IPS-NIHi7 (cell line): ENCODE measurements at regions not wholly inside any gene's neighbourhood (a gene's known extent, or its start where the extent isn't known, plus 50 kb on each side); places are given as distances from the start of the nearest gene placed in this dataset.
A peak's percentile ranks its signal among the peaks of the same experiment; 100 is the strongest.

Experiments used
- DNase-seq: peaks from one replicate; pipeline ENCODE4 v3.0.0; 2012; ENCODE audit warnings: mixed read lengths; ENCODE audit errors: extremely low spot score

DNA sequence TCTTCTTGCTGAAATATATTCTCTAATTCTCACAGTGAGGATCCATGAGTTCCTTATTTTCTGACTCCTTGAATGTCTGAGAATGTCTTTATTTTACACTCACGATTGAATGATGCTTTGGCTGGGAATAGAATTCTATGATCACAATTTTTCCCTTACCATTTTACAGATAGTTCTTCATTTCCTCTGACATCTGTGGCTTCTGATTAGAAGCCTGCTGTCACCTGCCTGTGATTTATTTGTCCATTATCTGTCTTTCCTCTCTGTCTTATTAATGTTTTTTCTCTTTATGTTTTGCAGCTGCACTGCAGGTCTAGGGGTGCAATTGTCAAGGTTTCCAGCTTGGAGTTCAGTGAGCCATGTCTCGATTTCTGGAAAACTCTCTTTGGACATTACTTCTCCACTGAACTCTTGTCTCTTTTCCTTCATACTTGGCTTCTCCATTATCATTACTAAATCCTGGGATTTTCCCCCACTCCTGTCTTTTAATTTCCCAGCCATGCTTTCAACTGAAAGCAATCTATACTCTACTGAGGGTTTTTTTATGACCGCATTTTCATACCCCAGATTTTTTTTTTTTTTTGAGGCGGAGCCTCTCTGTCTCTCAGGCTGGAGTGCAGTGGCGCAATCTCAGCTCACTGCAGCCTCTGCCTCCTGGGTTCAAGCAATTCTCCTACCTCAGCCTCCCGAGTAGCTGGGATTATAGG is 85.8 kb upstream of the PRNP start:
- no peak for DNase-seq

DNA sequence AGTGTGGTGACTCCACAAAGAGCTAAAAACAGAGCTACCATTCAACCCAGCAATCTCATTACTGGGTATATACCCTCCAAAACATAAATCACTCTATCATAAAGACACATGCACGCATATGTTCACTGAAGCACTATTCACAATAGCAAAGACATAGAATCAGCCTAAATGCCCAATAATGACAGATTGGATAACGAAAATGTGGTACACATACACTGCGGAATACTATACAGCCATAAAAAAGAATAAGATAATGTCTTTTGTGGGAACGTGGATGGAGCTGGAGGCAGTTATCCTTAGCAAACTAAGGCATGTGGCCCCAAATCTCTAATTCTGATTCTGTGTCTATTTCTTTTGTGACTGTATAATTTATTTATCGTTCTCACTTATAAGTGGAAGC is 89.0 kb upstream of the PRNP start:
- no peak for DNase-seq

DNA sequence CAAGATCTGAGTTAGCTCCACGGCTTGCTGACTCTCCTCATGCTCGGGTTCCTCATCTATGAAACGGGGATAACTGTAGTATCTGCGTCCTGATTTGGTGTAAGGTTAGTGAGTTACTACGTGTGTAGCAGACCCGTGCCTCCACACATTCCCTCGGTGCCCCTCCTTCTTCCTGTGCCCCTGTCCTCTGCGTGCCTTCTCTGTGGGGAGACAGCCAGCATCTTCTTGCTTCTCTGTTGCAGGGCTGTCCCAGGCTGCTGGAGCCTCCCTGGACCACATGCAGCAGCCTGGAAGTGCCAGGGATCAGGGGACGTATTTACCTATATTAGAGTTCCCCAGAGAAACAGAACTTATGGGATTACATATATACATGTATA is 93.1 kb upstream of the PRNP start:
- no peak for DNase-seq

DNA sequence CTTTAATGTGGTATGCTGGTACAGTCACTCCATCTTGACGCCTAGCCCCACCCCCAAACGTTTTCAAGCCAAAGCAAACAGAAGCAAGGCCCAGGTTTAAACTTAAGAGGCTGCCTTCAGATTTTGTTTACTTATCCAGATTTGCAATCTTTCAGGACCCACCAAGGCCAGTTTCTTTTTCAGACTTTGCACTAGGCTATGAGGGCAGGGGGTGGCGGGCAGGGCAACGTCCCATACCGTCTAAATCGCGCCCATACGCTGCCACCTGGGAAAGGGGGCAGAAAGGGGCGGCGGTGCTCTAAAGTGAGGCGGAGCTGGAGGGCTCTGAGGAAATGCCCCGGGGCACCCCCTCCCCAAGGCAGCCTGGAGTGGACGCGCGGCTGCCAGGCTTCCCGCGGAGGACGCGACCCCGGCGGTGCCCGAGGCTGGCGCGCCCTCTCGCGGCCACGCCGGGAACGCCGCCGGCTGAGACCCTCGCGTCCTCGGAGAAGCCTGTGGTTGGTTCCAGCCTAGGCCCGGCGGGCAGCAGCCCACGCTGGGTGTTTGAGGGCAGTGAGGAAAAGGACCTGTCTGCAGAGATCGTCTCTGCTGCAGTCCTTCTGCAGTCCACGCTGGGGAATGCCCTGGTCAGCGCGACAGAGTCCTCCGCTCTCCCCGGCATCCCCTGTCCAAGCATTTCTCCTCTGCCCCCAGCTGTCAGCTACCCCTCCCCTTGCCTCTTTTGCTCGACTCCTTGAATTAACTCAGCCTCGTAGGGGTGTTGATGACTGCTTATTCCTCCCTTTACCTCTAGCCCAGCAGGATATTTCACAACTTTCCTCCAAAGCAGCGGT is 93.7 kb upstream of the PRNP start:
- DNase-seq: peak; percentile 89

DNA sequence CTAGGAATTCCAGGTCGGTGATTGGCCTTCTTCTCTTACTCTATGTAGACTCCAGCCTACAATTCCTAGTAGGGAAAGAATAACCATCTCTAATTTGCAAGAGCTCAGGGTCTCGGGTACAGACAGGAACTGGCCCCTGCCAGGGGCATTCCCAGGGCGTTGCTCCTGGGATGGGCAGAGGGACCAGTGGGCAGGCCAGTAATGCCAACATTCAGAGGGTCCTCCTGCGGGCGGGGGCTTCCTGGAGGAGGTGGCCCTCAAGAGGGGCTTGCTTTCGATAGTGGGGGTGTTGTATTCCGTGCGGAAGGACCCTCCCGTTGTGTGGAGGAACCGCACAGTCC is 94.3 kb upstream of the PRNP start:
- no peak for DNase-seq

DNA sequence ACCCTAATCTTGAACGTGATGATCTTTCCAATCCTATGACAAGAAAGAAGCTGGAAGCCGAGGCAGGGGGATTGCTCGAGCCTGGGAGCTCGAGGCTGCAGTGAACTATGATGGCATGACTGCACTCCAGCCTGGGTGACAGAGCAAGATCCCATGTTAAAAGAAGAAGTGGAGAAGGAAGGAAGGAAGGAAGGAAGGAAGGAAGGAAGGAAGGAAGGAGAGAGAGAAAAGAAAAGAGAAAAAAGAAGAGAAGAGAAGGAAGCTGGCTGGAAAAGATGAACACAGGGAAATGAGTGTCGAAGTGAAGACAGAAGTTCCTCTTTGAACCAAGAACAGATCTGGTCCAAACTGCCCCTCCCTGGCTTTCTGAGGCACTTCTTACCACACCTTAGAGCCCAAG is 100.5 kb upstream of the PRNP start:
- DNase-seq: no peak

DNA sequence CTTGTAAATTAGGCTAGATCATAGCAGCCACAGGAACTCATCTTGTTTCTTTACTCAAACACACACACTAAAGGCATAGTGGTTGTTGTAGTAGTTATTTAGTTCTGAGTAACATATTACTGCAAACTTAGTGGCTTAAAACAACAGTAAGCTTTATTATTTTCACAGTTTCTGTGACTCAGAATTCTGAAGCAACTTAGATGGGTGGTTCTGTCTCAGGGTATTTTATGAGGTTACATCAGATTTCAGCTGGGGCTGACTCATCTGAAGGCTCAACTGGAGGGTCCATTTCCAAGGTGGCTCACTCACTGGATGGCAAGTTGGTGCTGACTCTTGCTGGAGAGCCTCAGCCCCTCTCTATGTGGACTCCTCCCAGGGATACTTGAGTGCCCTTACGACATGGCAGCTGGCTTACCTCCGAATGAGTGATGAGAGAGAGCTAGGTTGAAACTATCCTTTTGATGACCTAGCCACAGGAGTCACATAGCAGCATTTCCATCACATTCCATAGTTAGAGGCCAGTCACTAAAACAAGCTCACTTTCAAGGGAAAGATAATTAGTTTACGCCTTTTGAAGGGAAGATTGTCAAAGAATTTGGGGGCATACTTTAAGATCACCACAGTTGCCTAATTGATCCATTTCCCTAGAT is 101.0 kb upstream of the PRNP start:
- no peak for DNase-seq

DNA sequence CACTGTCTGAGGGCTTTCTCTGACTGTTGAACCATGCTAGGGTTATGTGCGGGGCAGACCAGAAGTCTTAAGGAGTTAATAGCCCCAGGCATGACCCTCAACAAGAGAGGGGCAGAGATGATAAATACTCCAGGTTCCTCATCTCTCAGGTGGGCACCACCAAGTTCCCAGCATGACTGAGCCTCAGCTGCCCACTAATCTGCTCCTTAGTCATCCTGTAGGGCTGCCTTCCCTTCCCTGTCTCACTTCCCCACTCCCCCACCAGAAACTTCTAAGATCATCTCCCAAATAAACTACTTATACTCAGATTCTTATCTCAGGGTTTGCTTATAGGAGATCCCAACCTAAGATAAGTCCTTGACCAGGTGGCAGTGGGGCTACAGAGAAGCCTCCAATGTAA is 101.7 kb upstream of the PRNP start:
- DNase-seq: no peak

DNA sequence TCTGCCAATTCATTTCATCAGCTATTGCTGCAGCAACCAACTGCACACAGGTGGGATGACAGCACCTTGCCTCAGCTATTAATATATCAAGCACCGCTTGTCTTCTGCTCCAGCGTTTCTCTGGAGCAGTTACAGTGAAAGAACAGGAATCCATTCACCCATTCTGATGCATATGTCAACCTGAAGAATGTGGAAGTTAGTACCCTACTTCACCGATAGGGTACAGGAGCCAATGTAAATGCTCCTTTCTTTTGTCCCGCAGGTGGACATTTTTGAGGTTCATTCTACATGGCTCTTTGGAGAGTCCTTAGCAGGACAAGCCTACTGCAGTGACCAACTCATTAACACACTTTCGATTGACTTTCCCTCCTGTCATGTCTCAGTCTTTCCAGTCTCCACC is 104.4 kb upstream of the PRNP start:
- DNase-seq: no peak

DNA sequence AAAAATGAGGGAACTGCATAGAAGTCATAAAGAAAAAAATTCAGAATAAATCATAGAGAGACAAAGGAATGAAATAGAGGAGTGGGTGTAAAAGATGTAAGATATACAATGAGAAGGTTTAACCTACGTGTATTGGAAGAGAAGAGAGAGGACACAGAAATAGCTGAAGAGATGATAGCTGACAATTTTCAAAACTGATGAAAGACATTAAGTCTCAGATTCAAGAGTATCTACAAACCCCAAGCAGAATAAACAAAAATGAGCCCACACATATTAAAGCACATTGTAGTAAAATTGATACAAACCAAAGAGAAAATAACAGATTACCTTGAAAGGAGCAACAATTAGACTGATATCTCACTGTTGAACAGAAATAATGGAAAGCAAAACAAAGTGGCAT is 107.9 kb upstream of the PRNP start:
- no peak for DNase-seq

DNA sequence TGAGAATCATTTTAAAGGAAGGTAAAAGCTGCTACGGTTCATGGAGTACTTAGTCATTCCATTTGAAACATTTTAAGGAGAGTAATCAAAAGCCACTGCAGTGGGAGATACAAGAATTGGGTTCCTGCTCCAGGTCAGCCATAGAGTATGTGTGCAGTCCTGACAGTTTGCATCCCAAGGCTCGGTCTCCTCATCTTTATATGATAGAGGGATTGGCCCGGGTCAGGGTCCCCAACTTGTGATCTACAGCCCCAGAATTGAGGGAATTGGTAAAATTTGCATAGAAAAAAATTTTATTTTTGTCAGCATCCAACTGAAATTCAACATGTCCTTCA is 111.9 kb upstream of the PRNP start:
- DNase-seq: no peak

DNA sequence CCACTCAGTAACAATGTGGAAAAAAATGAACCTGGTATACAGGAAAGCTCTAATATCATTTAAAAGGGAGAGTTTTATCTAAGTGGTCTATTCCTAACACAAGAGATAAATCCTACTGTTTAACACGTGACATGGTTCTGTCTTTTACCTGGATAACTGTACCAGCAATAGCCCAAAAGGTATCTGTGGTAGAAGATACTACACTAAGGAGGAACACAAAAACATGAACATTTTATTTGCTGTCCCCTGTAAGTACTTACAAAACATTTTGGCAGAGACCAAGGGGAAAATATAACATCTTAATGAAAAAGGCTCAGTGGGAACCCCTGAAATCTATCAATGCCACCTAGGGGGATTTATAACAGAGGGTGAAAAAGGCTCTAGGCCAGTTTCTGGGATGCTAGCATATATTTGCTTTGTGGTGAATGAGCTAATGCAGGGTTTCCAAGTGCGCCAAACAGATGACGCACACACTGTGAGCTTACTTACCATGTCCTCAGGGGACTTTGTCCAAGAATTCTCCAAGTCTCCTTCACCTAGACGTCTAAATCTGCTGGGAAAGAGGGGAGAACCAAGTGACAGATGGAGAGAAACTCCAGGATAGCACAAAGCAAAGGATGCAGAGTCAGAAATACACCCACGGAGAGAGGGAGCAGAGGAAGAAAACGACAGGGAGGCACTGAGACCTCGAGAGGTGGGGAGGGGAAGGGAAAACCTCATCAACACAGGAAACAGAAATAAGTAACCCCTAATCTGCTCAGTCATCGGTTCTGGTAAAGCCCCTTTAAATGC is 112.5 kb upstream of the PRNP start:
- DNase-seq: no peak

DNA sequence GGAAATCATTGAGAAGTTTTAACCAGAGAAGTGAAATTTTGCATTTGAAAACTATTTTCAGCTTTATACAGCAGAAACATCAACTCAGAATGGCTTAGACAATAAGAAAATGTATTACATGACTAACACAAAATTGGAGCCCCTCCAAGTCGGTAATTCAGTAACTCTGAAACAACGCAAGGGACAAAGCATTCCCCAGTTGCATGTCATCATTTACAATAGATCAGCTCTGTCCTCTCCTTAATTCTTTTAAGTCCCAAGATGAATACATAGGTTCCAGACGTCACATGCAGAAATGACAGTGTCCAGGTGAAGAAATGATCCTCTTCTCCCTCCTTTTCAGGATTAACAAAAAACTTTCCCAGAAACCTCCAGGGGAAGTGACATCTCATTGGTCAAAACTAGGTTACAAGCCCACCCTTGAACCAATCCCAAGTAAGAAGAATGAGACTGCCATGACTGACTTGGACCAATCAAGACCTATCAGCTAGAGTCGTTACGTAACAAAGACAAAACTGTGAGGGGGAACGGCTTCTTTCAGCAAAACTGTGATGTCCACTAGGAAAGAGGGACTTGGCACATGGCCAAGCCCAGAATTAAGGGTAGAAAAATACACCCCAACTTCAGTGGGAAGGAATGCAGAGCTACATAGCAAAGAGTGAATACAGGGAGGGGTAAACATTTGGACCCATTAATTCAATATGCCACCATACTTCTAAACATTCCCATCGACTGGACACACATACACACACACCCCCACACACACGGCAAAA is 114.3 kb upstream of the PRNP start:
- DNase-seq: no peak

DNA sequence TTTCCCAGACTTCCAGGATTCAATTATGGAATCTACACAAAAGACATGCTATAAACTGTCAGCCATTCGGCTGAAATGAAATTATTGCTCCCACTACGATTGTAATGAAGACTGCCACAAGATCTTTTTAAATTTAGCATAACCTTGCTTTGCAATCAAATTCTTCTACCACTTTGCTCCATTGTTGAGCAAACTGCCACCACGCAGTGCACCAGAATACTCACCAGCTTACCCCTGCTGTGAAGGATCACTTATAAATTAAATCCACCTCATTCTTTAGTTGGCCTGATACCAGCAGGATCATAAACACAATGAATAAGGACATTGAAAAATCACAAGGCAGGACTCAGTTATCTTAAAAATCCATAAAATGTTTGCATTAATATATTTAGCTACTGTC is 116.4 kb upstream of the PRNP start:
- no peak for DNase-seq

DNA sequence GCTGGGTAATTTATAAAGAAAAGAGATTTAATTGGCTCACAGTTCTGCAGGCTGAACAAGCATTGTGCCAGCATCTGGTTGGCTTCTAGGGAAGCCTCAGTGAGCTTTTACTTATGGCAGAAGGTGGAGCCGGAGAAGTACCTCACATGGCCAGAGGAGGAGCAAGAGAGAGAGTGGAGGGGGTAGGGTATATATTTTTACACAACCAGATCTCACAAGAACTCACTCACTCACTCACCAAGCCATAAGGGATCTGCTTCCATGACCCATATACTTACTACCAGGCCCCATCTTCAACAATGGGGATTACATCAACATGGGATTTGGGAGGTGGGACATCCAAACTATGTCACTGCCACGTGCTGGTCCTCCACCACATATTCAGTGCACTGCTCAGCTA is 117.2 kb upstream of the PRNP start:
- DNase-seq: no peak

DNA sequence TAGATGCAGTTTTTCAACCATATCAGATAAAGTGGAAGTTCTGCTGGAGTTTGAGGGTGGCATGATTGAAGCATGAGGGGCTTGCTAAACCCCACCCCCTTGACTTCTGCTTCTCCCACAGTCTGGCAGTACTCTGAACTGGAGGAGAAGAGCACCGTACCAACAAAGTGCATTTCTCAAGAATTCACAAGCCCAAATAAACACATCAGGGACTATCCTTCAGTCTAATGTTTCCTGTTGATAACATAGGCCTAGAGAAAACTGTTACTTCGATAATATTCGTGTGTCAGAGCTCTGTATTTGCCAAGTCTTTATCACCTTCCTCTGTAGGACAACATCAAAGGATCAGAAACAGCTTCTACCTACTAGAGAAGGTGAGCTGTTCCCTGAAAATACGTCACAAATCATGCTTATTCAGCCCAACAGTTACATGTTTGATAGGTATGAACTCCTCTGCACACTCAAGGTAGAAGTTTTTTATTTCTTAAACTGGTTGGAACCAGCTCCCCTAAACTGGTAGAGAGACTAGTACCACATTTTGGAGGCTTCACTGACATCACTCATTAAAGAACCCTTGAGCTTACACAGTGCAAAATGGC is 117.8 kb upstream of the PRNP start:
- DNase-seq: no peak

DNA sequence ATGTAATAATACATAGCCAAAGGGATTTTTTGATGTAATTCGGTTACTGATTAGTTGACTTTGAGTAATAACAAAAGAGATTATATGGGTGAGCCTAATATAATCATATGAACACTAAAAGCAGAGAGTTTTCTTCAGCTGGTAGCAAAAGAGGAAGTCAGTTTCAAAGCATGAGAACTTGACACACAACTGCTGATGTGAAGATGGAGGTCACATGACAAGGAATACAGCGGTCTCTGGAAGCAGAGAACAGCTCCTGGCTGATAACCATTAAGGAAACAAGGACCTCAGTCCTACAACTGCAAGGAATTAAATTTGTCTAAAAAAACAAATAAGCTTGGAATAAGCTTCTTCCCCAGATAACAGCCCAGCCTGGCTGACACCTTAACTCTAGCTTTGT is 119.1 kb upstream of the PRNP start:
- DNase-seq: no peak

DNA sequence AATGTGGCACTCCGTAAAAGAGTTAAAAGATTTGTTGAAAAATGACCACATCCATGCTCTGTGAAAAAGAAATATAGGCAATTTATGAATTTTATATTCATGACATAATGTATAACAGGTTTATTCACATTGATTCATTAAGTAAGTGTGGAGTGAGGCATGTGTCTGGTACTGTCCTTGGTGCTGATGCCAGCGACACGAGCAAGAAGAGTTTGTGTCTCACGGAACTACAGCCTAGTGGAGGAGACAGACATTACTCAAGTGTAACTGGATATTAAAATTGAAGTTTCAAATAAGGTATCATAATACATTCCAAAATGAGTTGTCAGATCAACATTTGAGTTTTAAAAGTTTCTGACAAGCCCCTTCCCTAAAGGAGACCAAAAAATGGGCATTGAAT is 122.7 kb upstream of the PRNP start:
- peak; percentile 52 for DNase-seq

DNA sequence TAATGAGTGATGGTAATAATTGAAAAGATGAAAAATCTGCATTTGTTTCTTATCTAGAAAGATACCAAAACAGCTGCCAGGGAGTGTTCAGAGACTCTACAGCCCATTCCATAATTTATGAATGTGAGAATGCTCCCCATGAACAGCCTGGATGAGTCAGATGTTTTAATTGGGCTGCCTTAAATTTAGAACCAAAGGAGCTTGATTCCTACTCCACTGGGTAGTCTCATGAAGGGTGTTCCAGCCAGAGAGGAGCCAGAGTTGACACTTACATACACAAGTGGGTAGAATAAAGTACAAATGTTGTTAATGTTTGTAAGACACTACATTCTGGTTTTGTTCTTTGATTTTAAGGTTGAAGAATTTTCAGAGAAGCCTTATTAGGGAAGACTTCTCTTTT is 123.2 kb upstream of the PRNP start:
- DNase-seq: no peak

DNA sequence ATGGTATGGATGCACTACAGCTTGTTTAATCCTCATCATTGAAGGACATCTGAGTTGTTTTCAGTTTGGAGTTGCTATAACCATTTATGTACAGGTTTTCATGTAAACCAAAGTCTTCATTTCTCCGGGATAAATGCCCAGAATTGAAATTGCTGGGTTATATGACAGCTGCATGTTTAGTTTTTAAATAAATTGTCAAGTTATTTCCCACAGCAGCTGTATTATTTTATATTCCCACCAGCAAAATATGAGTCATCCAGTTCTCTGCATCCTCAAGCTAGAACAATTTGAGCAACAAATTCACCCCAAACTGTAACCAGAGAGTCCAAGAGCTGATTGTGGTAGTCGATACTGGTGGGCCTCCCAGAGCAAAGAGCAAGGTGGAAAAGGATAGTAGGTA is 125.6 kb upstream of the PRNP start:
- DNase-seq: no peak

DNA sequence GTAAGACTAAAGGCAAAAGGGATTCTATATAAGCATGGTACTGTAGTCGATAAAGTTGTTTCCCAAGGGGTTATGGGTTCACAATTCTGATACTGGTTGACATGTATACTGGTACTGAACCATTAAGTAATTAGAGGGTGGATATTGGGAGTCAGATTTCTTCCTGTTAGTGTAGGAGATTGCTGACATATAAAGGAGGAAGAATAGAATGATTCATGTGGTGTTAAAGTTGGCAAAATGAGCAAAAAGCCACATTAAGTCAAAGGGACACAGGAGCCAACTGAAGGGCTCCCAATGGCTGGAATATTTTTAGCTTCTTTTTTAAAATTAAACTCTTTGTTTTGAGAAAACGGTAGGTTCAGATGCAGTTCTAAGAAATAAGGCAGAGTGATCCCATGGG is 126.3 kb upstream of the PRNP start:
- no peak for DNase-seq
